GM23338 (cell line): ENCODE measurements at regions not wholly inside any gene's neighbourhood (a gene's known extent, or its start where the extent isn't known, plus 50 kb on each side); places are given as distances from the start of the nearest gene placed in this dataset.

Experiments used
- ATAC-seq: fragments of 200-7000 bp; cut with Tn5 transposase; 3 replicates; pipeline ENCODE4 v1.9.1; 2020
- DNase-seq: peaks from one replicate; pipeline ENCODE4 v3.0.0-alpha.2; 2015; ENCODE audit warnings: low spot score
- H2AFZ ChIP-seq: fragments of 200-600 bp; sonication (generic); 2 replicates; pipeline ENCODE4 v1.8.0; 2016; ENCODE audit warnings: antibody characterized with exemption, mild to moderate bottlenecking, moderate library complexity
- H3F3A ChIP-seq: fragments of 200-600 bp; sonication (generic); replicated peaks from 2 replicates; pipeline ENCODE4 v1.8.0; 2017; ENCODE audit warnings: antibody characterized with exemption, mixed run types, low read depth
- H3K27ac ChIP-seq: fragments of 200-600 bp; sonication (generic); 2 replicates; pipeline ENCODE4 v1.6.1; 2016; ENCODE audit warnings: low read depth
- H3K27me3 ChIP-seq: fragments of 200-600 bp; sonication (generic); 2 replicates; pipeline ENCODE4 v1.8.0; 2016; ENCODE audit warnings: mild to moderate bottlenecking, mixed run types, moderate library complexity; ENCODE audit not compliant: insufficient read depth
- H3K36me3 ChIP-seq: fragments of 200-600 bp; sonication (generic); 2 replicates; pipeline ENCODE4 v1.8.0; 2016; ENCODE audit warnings: mild to moderate bottlenecking; ENCODE audit not compliant: insufficient read depth
- H3K4me1 ChIP-seq: fragments of 200-600 bp; sonication (generic); 2 replicates; pipeline ENCODE4 v1.8.0; 2016; ENCODE audit warnings: mild to moderate bottlenecking, moderate library complexity; ENCODE audit not compliant: insufficient read depth
- H3K4me2 ChIP-seq: fragments of 200-600 bp; sonication (generic); 2 replicates; pipeline ENCODE4 v1.7.1; 2017; ENCODE audit warnings: mixed run types
- H3K4me3 ChIP-seq: fragments of 200-600 bp; sonication (generic); 2 replicates; pipeline ENCODE4 v1.6.1; 2016; ENCODE audit warnings: mixed run types
- H3K79me2 ChIP-seq: fragments of 200-600 bp; sonication (generic); replicated peaks from 2 replicates; pipeline ENCODE4 v1.8.0; 2017; ENCODE audit warnings: mild to moderate bottlenecking; ENCODE audit not compliant: insufficient read depth
- H3K9me2 ChIP-seq: fragments of 200-600 bp; sonication (generic); 2 replicates; pipeline ENCODE4 v1.8.0; 2017; ENCODE audit not compliant: insufficient read depth
- H4K20me1 ChIP-seq: fragments of 200-600 bp; sonication (generic); replicated peaks from 2 replicates; pipeline ENCODE4 v1.8.0; 2017; ENCODE audit warnings: mild to moderate bottlenecking; ENCODE audit not compliant: insufficient read depth
- H3K27ac Mint-ChIP-seq: 2 replicates; pipeline ENCODE4 v1.8.0; 2020; ENCODE audit warnings: inconsistent platforms, mild to moderate bottlenecking, moderate library complexity, mixed read lengths
- H3K27me3 Mint-ChIP-seq: 3 replicates; pipeline ENCODE4 v1.8.0; 2022; ENCODE audit warnings: low read depth, mild to moderate bottlenecking, moderate library complexity, mixed read lengths, inconsistent platforms; ENCODE audit not compliant: insufficient read depth, poor library complexity
- H3K36me3 Mint-ChIP-seq: 3 replicates; pipeline ENCODE4 v1.8.0; 2021; ENCODE audit warnings: low read depth, mild to moderate bottlenecking, inconsistent platforms, moderate library complexity, mixed read lengths
- H3K4me1 Mint-ChIP-seq: 3 replicates; pipeline ENCODE4 v1.8.0; 2020; ENCODE audit warnings: mild to moderate bottlenecking, inconsistent platforms, mixed read lengths
- H3K4me3 Mint-ChIP-seq: 3 replicates; pipeline ENCODE4 v1.8.0; 2021; ENCODE audit warnings: moderate library complexity, mild to moderate bottlenecking, inconsistent platforms, mixed read lengths
- H3K9me3 Mint-ChIP-seq: 3 replicates; pipeline ENCODE4 v1.8.0; 2020; ENCODE audit warnings: moderate library complexity, mild to moderate bottlenecking, inconsistent platforms, mixed read lengths
- CREB1 ChIP-seq: fragments of 250-450 bp; sonication (Bioruptor Pico); IDR thresholded peaks from 2 replicates; pipeline ENCODE4 v1.5.0; 2020; ENCODE audit warnings: low read depth, mild to moderate bottlenecking, moderate library complexity
- CTCF ChIP-seq, 2 experiments: fragments of 200-600 bp in 1 of 2; sonication (generic) in 1 of 2; conservative IDR thresholded peaks; 2 replicates each; pipeline versions ENCODE4 v1.5.1 to v1.6.1; 2016 to 2017; ENCODE audit warnings: antibody characterized with exemption in 2 of 2, low read depth in 2 of 2, mild to moderate bottlenecking in 2 of 2, moderate library complexity in 1 of 2
- ETS1 ChIP-seq: IDR thresholded peaks from 2 replicates; pipeline ENCODE4 v1.6.1; 2016; ENCODE audit warnings: antibody characterized with exemption
- NANOG ChIP-seq: IDR thresholded peaks from 2 replicates; pipeline ENCODE4 v1.6.1; 2016; ENCODE audit warnings: antibody characterized with exemption, borderline replicate concordance
- POLR2AphosphoS5 ChIP-seq: IDR thresholded peaks from 2 replicates; pipeline ENCODE4 v1.6.1; 2016; ENCODE audit warnings: antibody characterized with exemption, low read depth
- ZNF331 ChIP-seq: fragments of 250-450 bp; sonication (Bioruptor Pico); IDR thresholded peaks from 2 replicates; pipeline ENCODE4 v1.5.0; 2020; ENCODE audit warnings: low read depth, mild to moderate bottlenecking, moderate library complexity
- TF ChIP-seq, protein P1 (sequence below): fragments of 250-450 bp; sonication (Bioruptor Pico); IDR thresholded peaks from 2 replicates; pipeline ENCODE4 v1.5.0; 2020; ENCODE audit warnings: mild to moderate bottlenecking, moderate library complexity

- TF ChIP-seq, protein P1, sequence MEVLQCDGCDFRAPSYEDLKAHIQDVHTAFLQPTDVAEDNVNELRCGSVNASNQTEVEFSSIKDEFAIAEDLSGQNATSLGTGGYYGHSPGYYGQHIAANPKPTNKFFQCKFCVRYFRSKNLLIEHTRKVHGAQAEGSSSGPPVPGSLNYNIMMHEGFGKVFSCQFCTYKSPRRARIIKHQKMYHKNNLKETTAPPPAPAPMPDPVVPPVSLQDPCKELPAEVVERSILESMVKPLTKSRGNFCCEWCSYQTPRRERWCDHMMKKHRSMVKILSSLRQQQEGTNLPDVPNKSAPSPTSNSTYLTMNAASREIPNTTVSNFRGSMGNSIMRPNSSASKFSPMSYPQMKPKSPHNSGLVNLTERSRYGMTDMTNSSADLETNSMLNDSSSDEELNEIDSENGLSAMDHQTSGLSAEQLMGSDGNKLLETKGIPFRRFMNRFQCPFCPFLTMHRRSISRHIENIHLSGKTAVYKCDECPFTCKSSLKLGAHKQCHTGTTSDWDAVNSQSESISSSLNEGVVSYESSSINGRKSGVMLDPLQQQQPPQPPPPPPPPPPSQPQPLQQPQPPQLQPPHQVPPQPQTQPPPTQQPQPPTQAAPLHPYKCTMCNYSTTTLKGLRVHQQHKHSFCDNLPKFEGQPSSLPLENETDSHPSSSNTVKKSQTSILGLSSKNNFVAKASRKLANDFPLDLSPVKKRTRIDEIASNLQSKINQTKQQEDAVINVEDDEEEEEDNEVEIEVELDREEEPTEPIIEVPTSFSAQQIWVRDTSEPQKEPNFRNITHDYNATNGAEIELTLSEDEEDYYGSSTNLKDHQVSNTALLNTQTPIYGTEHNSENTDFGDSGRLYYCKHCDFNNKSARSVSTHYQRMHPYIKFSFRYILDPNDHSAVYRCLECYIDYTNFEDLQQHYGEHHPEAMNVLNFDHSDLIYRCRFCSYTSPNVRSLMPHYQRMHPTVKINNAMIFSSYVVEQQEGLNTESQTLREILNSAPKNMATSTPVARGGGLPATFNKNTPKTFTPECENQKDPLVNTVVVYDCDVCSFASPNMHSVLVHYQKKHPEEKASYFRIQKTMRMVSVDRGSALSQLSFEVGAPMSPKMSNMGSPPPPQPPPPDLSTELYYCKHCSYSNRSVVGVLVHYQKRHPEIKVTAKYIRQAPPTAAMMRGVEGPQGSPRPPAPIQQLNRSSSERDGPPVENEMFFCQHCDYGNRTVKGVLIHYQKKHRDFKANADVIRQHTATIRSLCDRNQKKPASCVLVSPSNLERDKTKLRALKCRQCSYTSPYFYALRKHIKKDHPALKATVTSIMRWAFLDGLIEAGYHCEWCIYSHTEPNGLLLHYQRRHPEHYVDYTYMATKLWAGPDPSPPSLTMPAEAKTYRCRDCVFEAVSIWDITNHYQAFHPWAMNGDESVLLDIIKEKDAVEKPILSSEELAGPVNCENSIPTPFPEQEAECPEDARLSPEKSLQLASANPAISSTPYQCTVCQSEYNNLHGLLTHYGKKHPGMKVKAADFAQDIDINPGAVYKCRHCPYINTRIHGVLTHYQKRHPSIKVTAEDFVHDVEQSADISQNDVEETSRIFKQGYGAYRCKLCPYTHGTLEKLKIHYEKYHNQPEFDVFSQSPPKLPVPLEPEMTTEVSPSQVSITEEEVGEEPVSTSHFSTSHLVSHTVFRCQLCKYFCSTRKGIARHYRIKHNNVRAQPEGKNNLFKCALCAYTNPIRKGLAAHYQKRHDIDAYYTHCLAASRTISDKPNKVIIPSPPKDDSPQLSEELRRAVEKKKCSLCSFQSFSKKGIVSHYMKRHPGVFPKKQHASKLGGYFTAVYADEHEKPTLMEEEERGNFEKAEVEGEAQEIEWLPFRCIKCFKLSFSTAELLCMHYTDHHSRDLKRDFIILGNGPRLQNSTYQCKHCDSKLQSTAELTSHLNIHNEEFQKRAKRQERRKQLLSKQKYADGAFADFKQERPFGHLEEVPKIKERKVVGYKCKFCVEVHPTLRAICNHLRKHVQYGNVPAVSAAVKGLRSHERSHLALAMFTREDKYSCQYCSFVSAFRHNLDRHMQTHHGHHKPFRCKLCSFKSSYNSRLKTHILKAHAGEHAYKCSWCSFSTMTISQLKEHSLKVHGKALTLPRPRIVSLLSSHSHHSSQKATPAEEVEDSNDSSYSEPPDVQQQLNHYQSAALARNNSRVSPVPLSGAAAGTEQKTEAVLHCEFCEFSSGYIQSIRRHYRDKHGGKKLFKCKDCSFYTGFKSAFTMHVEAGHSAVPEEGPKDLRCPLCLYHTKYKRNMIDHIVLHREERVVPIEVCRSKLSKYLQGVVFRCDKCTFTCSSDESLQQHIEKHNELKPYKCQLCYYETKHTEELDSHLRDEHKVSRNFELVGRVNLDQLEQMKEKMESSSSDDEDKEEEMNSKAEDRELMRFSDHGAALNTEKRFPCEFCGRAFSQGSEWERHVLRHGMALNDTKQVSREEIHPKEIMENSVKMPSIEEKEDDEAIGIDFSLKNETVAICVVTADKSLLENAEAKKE (CRISPR knock-in tag): no peak
- TF ChIP-seq CTCF (conservative IDR thresholded peaks at IDR 0.05; ENCODE audit: low read depth in 2 of 2) (no peak), NANOG (no peak)
Measured at GRCh38 chr2:22500555-22500935, 884.4 kb upstream of the KLHL29 start (continued).

GRCh38 chr2:22501851-22502250 lies 883.1 kb upstream of the KLHL29 start:
- DNase-seq (no peak), ATAC-seq (no peak)
- no peaks in the 10 kb centered on the region for H4K20me1 ChIP-seq
- Mint-ChIP-seq H3K4me1 (peaks cover 7% of the 10 kb centered on the region; the same call in 2 of the 3 replicates), H3K4me3 (no peak overlapping the region), H3K36me3 (no peaks in the 10 kb centered on the region), H3K27me3 (no peaks in the 10 kb centered on the region), H3K9me3 (no peaks in the 10 kb centered on the region), H3K27ac (no peak overlapping the region)
- no peak overlapping the region for H2AFZ ChIP-seq
- no peaks in the 10 kb centered on the region for H3K4me1 ChIP-seq
- H3K36me3 ChIP-seq: 0 out of 2 replicates have a peak, but pooled peaks cover 2% of the 10 kb centered on the region
- H3F3A ChIP-seq: no peaks in the 10 kb centered on the region
- no peaks in the 10 kb centered on the region for H3K79me2 ChIP-seq
- no peak overlapping the region for H3K27ac ChIP-seq
- H3K9me2 ChIP-seq: no peaks in the 10 kb centered on the region
- H3K4me2 ChIP-seq: no peak overlapping the region
- H3K27me3 ChIP-seq: no peaks in the 10 kb centered on the region
- no peak overlapping the region for H3K4me3 ChIP-seq
- no peak for TF ChIP-seq NANOG
- TF ChIP-seq POLR2AphosphoS5: no peak
- TF ChIP-seq ETS1: no peak
- TF ChIP-seq, protein P1 (CRISPR knock-in tag): no peak
- TF ChIP-seq ZNF331: no peak
- TF ChIP-seq CREB1 (CRISPR knock-in tag): no peak
